GM20000 (cell line): ENCODE measurements at regions not wholly inside any gene's neighbourhood (a gene's known extent, or its start where the extent isn't known, plus 50 kb on each side); places are given as distances from the start of the nearest gene placed in this dataset.
"Not testable (repeated sequence)": the region's sequence is repeated elsewhere in the genome, so short reads cannot be mapped to it uniquely, and the experiment has no call there.

Experiments used
- DNase-seq: peaks from one replicate; pipeline ENCODE4 v3.0.0; 2012; ENCODE audit warnings: low spot score

GRCh38 chr7:65145008-65145407 is 138.5 kb upstream of the ERV3-1 start:
- DNase-seq, result not testable (repeated sequence)

- DNase-seq, result not testable (repeated sequence)
These were observed 138.1 kb upstream of the ERV3-1 start for GRCh38 chr7:65144557-65144956.

- not testable (repeated sequence) for DNase-seq
These were observed 137.6 kb upstream of the ERV3-1 start for GRCh38 chr7:65144119-65144518.

- not testable (repeated sequence) for DNase-seq
These were observed 135.4 kb upstream of the ERV3-1 start for GRCh38 chr7:65141894-65142293.

GRCh38 chr7:65141405-65141778 is 134.9 kb upstream of the ERV3-1 start:
- not testable (repeated sequence) for DNase-seq

GRCh38 chr7:65140543-65141404 is 134.3 kb upstream of the ERV3-1 start:
- not testable (repeated sequence) for DNase-seq

- DNase-seq, result not testable (repeated sequence)
These were observed 130.4 kb upstream of the ERV3-1 start for GRCh38 chr7:65136850-65137249.

GRCh38 chr7:65133087-65133486 is 126.6 kb upstream of the ERV3-1 start:
- DNase-seq, result not testable (repeated sequence)

- not testable (repeated sequence) for DNase-seq
These were observed 125.8 kb upstream of the ERV3-1 start for GRCh38 chr7:65132256-65132655.

- not testable (repeated sequence) for DNase-seq
These were observed 120.9 kb upstream of the ERV3-1 start for GRCh38 chr7:65127364-65127763.

- DNase-seq, result not testable (repeated sequence)
These were observed 118.1 kb upstream of the ERV3-1 start for GRCh38 chr7:65124600-65124999.

GRCh38 chr7:65105650-65106203 is 99.2 kb upstream of the ERV3-1 start:
- DNase-seq, result not testable (repeated sequence)

- DNase-seq, result not testable (repeated sequence)
These were observed 94.0 kb upstream of the ERV3-1 start for GRCh38 chr7:65100499-65100898.

GRCh38 chr7:65081669-65082055 is 75.2 kb upstream of the ERV3-1 start:
- not testable (repeated sequence) for DNase-seq

GRCh38 chr7:65080799-65081668 is 74.5 kb upstream of the ERV3-1 start:
- DNase-seq, result peak; percentile 86

- DNase-seq, result not testable (repeated sequence)
These were observed 68.5 kb upstream of the ERV3-1 start for GRCh38 chr7:65074959-65075358.

GRCh38 chr7:65073160-65073559 is 66.7 kb upstream of the ERV3-1 start:
- DNase-seq, result not testable (repeated sequence)

- DNase-seq, result not testable (repeated sequence)
These were observed 65.5 kb upstream of the ERV3-1 start for GRCh38 chr7:65071854-65072431.

GRCh38 chr7:65069476-65069875 is 63.0 kb upstream of the ERV3-1 start:
- not testable (repeated sequence) for DNase-seq

- not testable (repeated sequence) for DNase-seq
These were observed 56.1 kb upstream of the ERV3-1 start for GRCh38 chr7:65062566-65062965.

- not testable (repeated sequence) for DNase-seq
These were observed 52.8 kb upstream of the ERV3-1 start for GRCh38 chr7:65059247-65059646.
